GM18507 (cell line): ENCODE measurements at regions not wholly inside any gene's neighbourhood (a gene's known extent, or its start where the extent isn't known, plus 50 kb on each side); places are given as distances from the start of the nearest gene placed in this dataset.
A peak's percentile ranks its signal among the peaks of the same experiment; 100 is the strongest.
"Not testable (repeated sequence)": the region's sequence is repeated elsewhere in the genome, so short reads cannot be mapped to it uniquely, and the experiment has no call there.

Experiments used
- DNase-seq: peaks from one replicate; pipeline ENCODE4 v3.0.0; 2011; ENCODE audit warnings: low read depth; ENCODE audit not compliant: insufficient read length; ENCODE audit errors: extremely low spot score
- FAIRE-seq: peaks from 2 replicates; lab custom pipeline; 2011; peaks lifted over from hg19 to GRCh38; lab: Jason Lieb, UNC

GRCh38 chr4:114389070-114389685 is 209.4 kb upstream of the UGT8 start:
- no peak for DNase-seq
- no peak for FAIRE-seq

GRCh38 chr4:114393295-114394038 is 205.1 kb upstream of the UGT8 start:
- no peak for FAIRE-seq
- DNase-seq, result no peak

GRCh38 chr4:114396808-114397207 is 201.8 kb upstream of the UGT8 start:
- FAIRE-seq (no peak), DNase-seq (no peak)

- DNase-seq (no peak), FAIRE-seq (no peak)
Observed at GRCh38 chr4:114398410-114398809, 200.2 kb upstream of the UGT8 start.

- FAIRE-seq (no peak), DNase-seq (no peak)
Observed at GRCh38 chr4:114399105-114399504, 199.5 kb upstream of the UGT8 start.

GRCh38 chr4:114400531-114400930 is 198.1 kb upstream of the UGT8 start:
- FAIRE-seq (no peak), DNase-seq (no peak)

- FAIRE-seq (no peak), DNase-seq (no peak)
Observed at GRCh38 chr4:114401483-114401882, 197.1 kb upstream of the UGT8 start.

- DNase-seq (no peak), FAIRE-seq (no peak)
Observed at GRCh38 chr4:114417214-114417613, 181.4 kb upstream of the UGT8 start.

- DNase-seq (no peak), FAIRE-seq (no peak)
Observed at GRCh38 chr4:114420069-114420468, 178.5 kb upstream of the UGT8 start.

- FAIRE-seq (peak; percentile 70), DNase-seq (no peak)
Observed at GRCh38 chr4:114423582-114423981, 175.0 kb upstream of the UGT8 start.

GRCh38 chr4:114435116-114435515 is 163.5 kb upstream of the UGT8 start:
- FAIRE-seq (no peak), DNase-seq (no peak)

GRCh38 chr4:114442856-114443255 is 155.8 kb upstream of the UGT8 start:
- no peak for FAIRE-seq
- DNase-seq, result no peak

GRCh38 chr4:114444211-114444610 is 154.4 kb upstream of the UGT8 start:
- DNase-seq, result no peak
- no peak for FAIRE-seq

- FAIRE-seq, DNase-seq: not testable (repeated sequence)
Observed at GRCh38 chr4:114447963-114448516, 150.6 kb upstream of the UGT8 start.

- FAIRE-seq (no peak), DNase-seq (no peak)
Observed at GRCh38 chr4:114458728-114459127, 139.9 kb upstream of the UGT8 start.

GRCh38 chr4:114464726-114465272 is 133.8 kb upstream of the UGT8 start:
- DNase-seq, result no peak
- FAIRE-seq, result no peak

- DNase-seq (no peak), FAIRE-seq (no peak)
Observed at GRCh38 chr4:114465766-114466165, 132.8 kb upstream of the UGT8 start.

- no peak for DNase-seq
- FAIRE-seq, result no peak
Observed at GRCh38 chr4:114466299-114466698, 132.3 kb upstream of the UGT8 start.

- DNase-seq (no peak), FAIRE-seq (no peak)
Observed at GRCh38 chr4:114472269-114473032, 126.2 kb upstream of the UGT8 start.

GRCh38 chr4:114474188-114474800 is 124.3 kb upstream of the UGT8 start:
- FAIRE-seq (no peak), DNase-seq (no peak)
